HepG2 (cell line): ENCODE measurements at regions not wholly inside any gene's neighbourhood (a gene's known extent, or its start where the extent isn't known, plus 50 kb on each side); places are given as distances from the start of the nearest gene placed in this dataset.

Experiments
- ATAC-seq: fragments of 200-7000 bp; cut with Tn5 transposase; 3 replicates; pipeline ENCODE4 v1.9.1; 2020; ENCODE audit warnings: mild to moderate bottlenecking, moderate library complexity
- BruUV-seq: library from RNA; stranded (reverse); fragments of 400-500 nt; replicated peaks from 2 replicates; lab custom pipeline; 2021; lab: Mats Ljungman, UMichigan
- CTCF ChIA-PET: fragments of 300-600 bp; formaldehyde crosslinking; extraction: SDS; loops from one replicate; lab custom pipeline; 2021; ENCODE audit warnings: low total read pairs, inconsistent platforms, low intra/inter-chr PET ratio; lab: Yijun Ruan, JAX
- POLR2A ChIA-PET: fragments of 350-600 bp; sonication (Branson Sonifier 250); formaldehyde crosslinking; loops from one replicate; lab custom pipeline; 2020; ENCODE audit warnings: antibody characterized with exemption, inconsistent platforms; lab: Yijun Ruan, JAX
- DNase-seq: peaks from one replicate; pipeline ENCODE4 v3.0.0-alpha.2; 2015; ENCODE audit warnings: low spot score
- FAIRE-seq: peaks from 3 replicates; lab custom pipeline; 2011; peaks lifted over from hg19 to GRCh38; lab: Jason Lieb, UNC
- H2AFZ ChIP-seq: one replicate; pipeline ENCODE4 v1.6.1; 2011; ENCODE audit warnings: low read length, inconsistent platforms
- H3K27ac ChIP-seq: fragments of 300-600 bp; 3 replicates; pipeline ENCODE4 v1.8.0; 2011; ENCODE audit warnings: mixed run types, mild to moderate bottlenecking, mixed read lengths, low read length, inconsistent platforms; ENCODE audit not compliant: insufficient read depth; ENCODE audit errors: extremely low read length
- H3K27me3 ChIP-seq, 2 experiments: fragments of 200-600 bp in 1 of 2; 2 replicates in 1 of 2; 3 replicates in 1 of 2; pipeline versions ENCODE4 v1.6.0 to v1.8.0; 2011; ENCODE audit warnings: low read length in 2 of 2, mild to moderate bottlenecking in 2 of 2, moderate library complexity in 2 of 2, inconsistent platforms in 1 of 2; ENCODE audit not compliant: insufficient read depth in 2 of 2, control insufficient read depth in 1 of 2
- H3K36me3 ChIP-seq, 2 experiments: fragments of 200-600 bp in 1 of 2; replicated peaks in 1 of 2; 2 replicates in 1 of 2; 3 replicates in 1 of 2; pipeline versions ENCODE4 v1.5.1 to v1.8.0; 2011; ENCODE audit warnings: low read length in 2 of 2, inconsistent platforms in 1 of 2; ENCODE audit not compliant: insufficient read depth in 2 of 2, control insufficient read depth in 1 of 2
- H3K4me1 ChIP-seq: 2 replicates; pipeline ENCODE4 v1.5.1; 2012; ENCODE audit warnings: low read length, inconsistent platforms; ENCODE audit not compliant: insufficient read depth
- H3K4me2 ChIP-seq: 2 replicates; pipeline ENCODE4 v1.6.0; 2011; ENCODE audit warnings: low read depth, low read length, inconsistent platforms
- H3K4me3 ChIP-seq, 3 experiments: fragments of 200-600 bp in 1 of 3; sonication (generic), shearing (Covaris generic) in 1 of 3; replicated peaks in 1 of 3; 2 replicates each; pipeline ENCODE4 v1.5.1; 2011 to 2016; ENCODE audit warnings: low read length in 3 of 3, inconsistent platforms in 2 of 3, low read depth in 2 of 3, mild to moderate bottlenecking in 2 of 3, control low read depth in 1 of 3, mixed read lengths in 1 of 3; ENCODE audit not compliant: insufficient read depth in 1 of 3
- H3K79me2 ChIP-seq: one replicate; pipeline ENCODE4 v1.6.1; 2011; ENCODE audit warnings: low read length, inconsistent platforms; ENCODE audit not compliant: insufficient read depth
- H3K9ac ChIP-seq: 2 replicates; pipeline ENCODE4 v1.6.0; 2011; ENCODE audit warnings: mild to moderate bottlenecking, low read depth, low read length, inconsistent platforms; ENCODE audit not compliant: insufficient read depth
- H3K9me3 ChIP-seq: 2 replicates; pipeline ENCODE4 v1.5.1; 2012; ENCODE audit warnings: mild to moderate bottlenecking, low read length
- H4K20me1 ChIP-seq: 2 replicates; pipeline ENCODE4 v1.6.0; 2011; ENCODE audit warnings: inconsistent platforms, mild to moderate bottlenecking, low read length, moderate library complexity; ENCODE audit not compliant: insufficient read depth
- AGO2 ChIP-seq: fragments of 200-400 bp; formaldehyde crosslinking; optimal IDR thresholded peaks from 2 replicates; pipeline ENCODE3; 2017; ENCODE audit warnings: mild to moderate bottlenecking, low read depth, low read length, moderate library complexity
- MYC ChIP-seq: sonication (generic); formaldehyde crosslinking; IDR thresholded peaks from 2 replicates; pipeline ENCODE4 v1.9.0; 2021; ENCODE audit warnings: missing genetic modification reagents, borderline replicate concordance
- NR2C2 ChIP-seq: sonication (generic); formaldehyde crosslinking; IDR thresholded peaks from 2 replicates; pipeline ENCODE4 v1.4.0; 2020; ENCODE audit warnings: missing genetic modification reagents, mild to moderate bottlenecking, moderate library complexity, borderline replicate concordance
- SRSF9 ChIP-seq: fragments of 200-400 bp; formaldehyde crosslinking; IDR thresholded peaks from 2 replicates; pipeline ENCODE4 v1.6.1; 2018; ENCODE audit warnings: borderline replicate concordance, mild to moderate bottlenecking, low read depth, low read length; ENCODE audit not compliant: insufficient read depth, poor library complexity, severe bottlenecking
- TP53 ChIP-seq: sonication (generic); formaldehyde crosslinking; conservative IDR thresholded peaks from 2 replicates; pipeline ENCODE4 v1.4.0; 2020; ENCODE audit warnings: missing genetic modification reagents
- ZNF160 ChIP-seq: sonication (generic); formaldehyde crosslinking; IDR thresholded peaks from 2 replicates; pipeline ENCODE4 v1.8.0; 2022; ENCODE audit warnings: mild to moderate bottlenecking, inconsistent platforms, missing genetic modification reagents
- ZNF326 ChIP-seq: sonication (generic); formaldehyde crosslinking; IDR thresholded peaks from 2 replicates; pipeline ENCODE4 v1.4.0; 2020; ENCODE audit warnings: missing genetic modification reagents, borderline replicate concordance
- ZNF549 ChIP-seq: sonication (generic); formaldehyde crosslinking; IDR thresholded peaks from 2 replicates; pipeline ENCODE4 v1.5.0; 2020; ENCODE audit warnings: missing genetic modification reagents
- WGBS: methylation state at CpG from one replicate; pipeline ENCODE4 v1.1.6; 2017; ENCODE audit warnings: low lambda C conversion rate; 5-methylcytosine and 5-hydroxymethylcytosine counted together
- in situ Hi-C: cut with HindIII; loops from 2 replicates; pipeline ENCODE4 v1.10.0; 2017; ENCODE audit warnings: low pct_unique_long_range_greater_than_20kb; ENCODE audit not compliant: extremely low pct_ligation_motif_present
- intact Hi-C: fragments of 100-400 bp; cut with micrococcal nuclease; formaldehyde crosslinking; loops from one replicate; pipeline ENCODE4 v1.10.0; 2022; ENCODE audit not compliant: unreplicated experiment
- TF ChIP-seq, protein P1 (sequence below): sonication (generic); formaldehyde crosslinking; IDR thresholded peaks from 2 replicates; pipeline ENCODE4 v1.4.0; 2020; ENCODE audit warnings: missing genetic modification reagents
- TF ChIP-seq, protein P2 (sequence below): sonication (generic); formaldehyde crosslinking; IDR thresholded peaks from 2 replicates; pipeline ENCODE4 v1.5.0; 2020; ENCODE audit warnings: mild to moderate bottlenecking, missing genetic modification reagents, moderate library complexity
- TF ChIP-seq, protein P3 (sequence below): sonication (generic); formaldehyde crosslinking; IDR thresholded peaks from 2 replicates; pipeline ENCODE4 v1.5.0; 2020; ENCODE audit warnings: missing genetic modification reagents
- TF ChIP-seq, protein P4 (sequence below): sonication (generic); formaldehyde crosslinking; IDR thresholded peaks from 2 replicates; pipeline ENCODE4 v1.5.0; 2020; ENCODE audit warnings: mild to moderate bottlenecking, missing genetic modification reagents

DNA sequence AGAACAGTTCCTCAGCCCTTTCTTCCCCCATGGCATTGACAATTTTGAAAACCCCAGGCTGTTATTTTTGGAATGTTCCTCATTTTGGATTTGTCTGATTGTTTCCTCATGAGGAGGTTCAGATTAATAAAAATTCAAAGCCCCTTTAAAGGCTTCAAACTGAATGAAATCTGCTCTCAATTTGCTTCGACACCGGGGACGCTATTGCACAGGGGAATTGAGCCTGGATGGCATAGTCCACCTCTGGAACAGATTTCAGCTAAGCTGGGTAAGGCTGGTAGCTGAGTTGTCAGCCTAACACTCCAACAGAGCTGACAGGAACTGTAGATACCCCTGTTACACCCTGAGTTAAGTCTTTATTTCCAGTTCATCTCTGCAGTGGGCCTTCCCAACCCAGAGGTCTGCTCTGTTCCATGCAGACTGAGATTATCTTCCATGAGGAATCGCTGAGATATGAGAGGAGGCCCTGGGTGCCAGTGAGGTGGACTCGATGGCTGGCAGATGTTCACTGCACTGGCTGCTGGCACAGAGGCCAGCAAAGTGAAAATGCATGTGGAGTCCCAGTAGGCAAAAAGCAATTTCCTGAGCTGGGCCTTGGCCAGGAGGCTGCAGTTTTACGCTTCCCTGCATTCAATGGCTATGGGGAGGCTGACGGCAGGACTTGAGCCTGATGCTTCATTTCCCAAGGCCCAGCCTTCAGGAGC is 73.3 kb upstream of the PAX1 start:
- DNase-seq, result no peak
- H3K4me3 ChIP-seq, result no peak overlapping the region
- H3K27me3 ChIP-seq, result peaks cover 2% of the 10 kb centered on the region in 2 experiments; a peak in 2 of 5 replicates
- ATAC-seq, result no peak
- H3K4me2 ChIP-seq, result no peak overlapping the region
- no peaks in the 10 kb centered on the region for H3K9me3 ChIP-seq
- no peaks in the 10 kb centered on the region for H4K20me1 ChIP-seq
- intact Hi-C loops, result no loop called here
- H3K27ac ChIP-seq, result no peak overlapping the region
- no peaks in the 10 kb centered on the region for H3K36me3 ChIP-seq
- H3K79me2 ChIP-seq, result no peaks in the 10 kb centered on the region
- CTCF ChIA-PET, result no interaction called here
- TF ChIP-seq AGO2, result no peak
- TF ChIP-seq MYC (CRISPR knock-in tag), result no peak
- TF ChIP-seq ZNF326 (CRISPR knock-in tag), result no peak
- no peak for TF ChIP-seq SRSF9
- TF ChIP-seq, all 625 proteins: peak for 0
- whole genome bisulfite sequencing, result 19% methylated on average over 7 of the region's 7 CpGs
- in situ Hi-C loops, result no loop called here
- H3K9ac ChIP-seq, result no peak overlapping the region
- POLR2A ChIA-PET, result no interaction called here
- no TSS peak for BruUV-seq
- no peak overlapping the region for H2AFZ ChIP-seq
- no peak for FAIRE-seq
- H3K4me1 ChIP-seq, result no peaks in the 10 kb centered on the region

DNA sequence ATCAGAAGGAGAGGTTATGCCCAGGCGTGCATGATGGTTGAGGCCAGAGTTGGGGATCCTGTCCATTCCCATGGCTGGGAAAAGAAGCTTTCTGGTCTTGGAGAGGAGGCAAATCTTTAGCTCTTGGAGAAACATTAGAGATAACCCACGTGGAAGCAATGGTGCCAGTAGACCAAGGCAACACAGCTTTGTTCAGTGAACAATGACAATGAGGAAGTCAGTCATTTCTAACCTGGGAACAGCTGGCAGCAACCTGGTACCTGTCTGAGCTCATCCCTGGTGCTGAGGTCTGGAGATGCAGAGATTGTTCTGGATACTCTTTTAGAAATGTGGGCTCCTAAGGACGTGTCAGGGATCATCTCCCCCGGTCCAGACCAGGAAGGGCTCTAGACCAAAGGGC is 76.7 kb upstream of the PAX1 start:
- Histone ChIP-seq H3K36me3 (no peaks in the 10 kb centered on the region), H3K27me3 (no peaks in the 10 kb centered on the region; a peak in 1 of 5 replicates), H3K4me3 (no peak overlapping the region), H3K9ac (no peak overlapping the region), H2AFZ (no peak overlapping the region), H3K9me3 (no peaks in the 10 kb centered on the region), H3K27ac (no peak overlapping the region), H3K4me1 (no peaks in the 10 kb centered on the region), H3K79me2 (no peaks in the 10 kb centered on the region), H4K20me1 (no peaks in the 10 kb centered on the region), H3K4me2 (no peak overlapping the region)
- no TSS peak for BruUV-seq
- intact Hi-C loops (no loop called here), in situ Hi-C loops (no loop called here)
- ATAC-seq (no peak), DNase-seq (no peak), FAIRE-seq (no peak)
- POLR2A ChIA-PET, result no interaction called here
- WGBS, result 0% methylated on average over 4 of the region's 4 CpGs
- CTCF ChIA-PET, result no interaction called here
- TF ChIP-seq ZNF160 (CRISPR knock-in tag), result no peak
- TF ChIP-seq, protein P1, sequence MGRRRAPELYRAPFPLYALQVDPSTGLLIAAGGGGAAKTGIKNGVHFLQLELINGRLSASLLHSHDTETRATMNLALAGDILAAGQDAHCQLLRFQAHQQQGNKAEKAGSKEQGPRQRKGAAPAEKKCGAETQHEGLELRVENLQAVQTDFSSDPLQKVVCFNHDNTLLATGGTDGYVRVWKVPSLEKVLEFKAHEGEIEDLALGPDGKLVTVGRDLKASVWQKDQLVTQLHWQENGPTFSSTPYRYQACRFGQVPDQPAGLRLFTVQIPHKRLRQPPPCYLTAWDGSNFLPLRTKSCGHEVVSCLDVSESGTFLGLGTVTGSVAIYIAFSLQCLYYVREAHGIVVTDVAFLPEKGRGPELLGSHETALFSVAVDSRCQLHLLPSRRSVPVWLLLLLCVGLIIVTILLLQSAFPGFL (CRISPR knock-in tag), result no peak
- TF ChIP-seq, protein P2, sequence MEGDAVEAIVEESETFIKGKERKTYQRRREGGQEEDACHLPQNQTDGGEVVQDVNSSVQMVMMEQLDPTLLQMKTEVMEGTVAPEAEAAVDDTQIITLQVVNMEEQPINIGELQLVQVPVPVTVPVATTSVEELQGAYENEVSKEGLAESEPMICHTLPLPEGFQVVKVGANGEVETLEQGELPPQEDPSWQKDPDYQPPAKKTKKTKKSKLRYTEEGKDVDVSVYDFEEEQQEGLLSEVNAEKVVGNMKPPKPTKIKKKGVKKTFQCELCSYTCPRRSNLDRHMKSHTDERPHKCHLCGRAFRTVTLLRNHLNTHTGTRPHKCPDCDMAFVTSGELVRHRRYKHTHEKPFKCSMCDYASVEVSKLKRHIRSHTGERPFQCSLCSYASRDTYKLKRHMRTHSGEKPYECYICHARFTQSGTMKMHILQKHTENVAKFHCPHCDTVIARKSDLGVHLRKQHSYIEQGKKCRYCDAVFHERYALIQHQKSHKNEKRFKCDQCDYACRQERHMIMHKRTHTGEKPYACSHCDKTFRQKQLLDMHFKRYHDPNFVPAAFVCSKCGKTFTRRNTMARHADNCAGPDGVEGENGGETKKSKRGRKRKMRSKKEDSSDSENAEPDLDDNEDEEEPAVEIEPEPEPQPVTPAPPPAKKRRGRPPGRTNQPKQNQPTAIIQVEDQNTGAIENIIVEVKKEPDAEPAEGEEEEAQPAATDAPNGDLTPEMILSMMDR (CRISPR knock-in tag), result no peak
- no peak for TF ChIP-seq ZNF549
- TF ChIP-seq, protein P3, sequence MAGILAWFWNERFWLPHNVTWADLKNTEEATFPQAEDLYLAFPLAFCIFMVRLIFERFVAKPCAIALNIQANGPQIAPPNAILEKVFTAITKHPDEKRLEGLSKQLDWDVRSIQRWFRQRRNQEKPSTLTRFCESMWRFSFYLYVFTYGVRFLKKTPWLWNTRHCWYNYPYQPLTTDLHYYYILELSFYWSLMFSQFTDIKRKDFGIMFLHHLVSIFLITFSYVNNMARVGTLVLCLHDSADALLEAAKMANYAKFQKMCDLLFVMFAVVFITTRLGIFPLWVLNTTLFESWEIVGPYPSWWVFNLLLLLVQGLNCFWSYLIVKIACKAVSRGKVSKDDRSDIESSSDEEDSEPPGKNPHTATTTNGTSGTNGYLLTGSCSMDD (CRISPR knock-in tag), result no peak
- TF ChIP-seq TP53, result no peak
- no peak for TF ChIP-seq NR2C2
- TF ChIP-seq, protein P4, sequence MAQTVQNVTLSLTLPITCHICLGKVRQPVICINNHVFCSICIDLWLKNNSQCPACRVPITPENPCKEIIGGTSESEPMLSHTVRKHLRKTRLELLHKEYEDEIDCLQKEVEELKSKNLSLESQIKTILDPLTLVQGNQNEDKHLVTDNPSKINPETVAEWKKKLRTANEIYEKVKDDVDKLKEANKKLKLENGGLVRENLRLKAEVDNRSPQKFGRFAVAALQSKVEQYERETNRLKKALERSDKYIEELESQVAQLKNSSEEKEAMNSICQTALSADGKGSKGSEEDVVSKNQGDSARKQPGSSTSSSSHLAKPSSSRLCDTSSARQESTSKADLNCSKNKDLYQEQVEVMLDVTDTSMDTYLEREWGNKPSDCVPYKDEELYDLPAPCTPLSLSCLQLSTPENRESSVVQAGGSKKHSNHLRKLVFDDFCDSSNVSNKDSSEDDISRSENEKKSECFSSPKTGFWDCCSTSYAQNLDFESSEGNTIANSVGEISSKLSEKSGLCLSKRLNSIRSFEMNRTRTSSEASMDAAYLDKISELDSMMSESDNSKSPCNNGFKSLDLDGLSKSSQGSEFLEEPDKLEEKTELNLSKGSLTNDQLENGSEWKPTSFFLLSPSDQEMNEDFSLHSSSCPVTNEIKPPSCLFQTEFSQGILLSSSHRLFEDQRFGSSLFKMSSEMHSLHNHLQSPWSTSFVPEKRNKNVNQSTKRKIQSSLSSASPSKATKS (CRISPR knock-in tag), result no peak
